Esophagus (tissue), 2 donors: ENCODE measurements at regions not wholly inside any gene's neighbourhood (a gene's known extent, or its start where the extent isn't known, plus 50 kb on each side); places are given as distances from the start of the nearest gene placed in this dataset.

Source experiments
- H3K27ac ChIP-seq, 2 donors: one replicate each; pipeline ENCODE4 v1.5.1; 2013; ENCODE audit warnings: low read depth in 2 of 2, mild to moderate bottlenecking in 2 of 2, inconsistent platforms in 1 of 2, low read length in 1 of 2, moderate library complexity in 1 of 2
- H3K27me3 ChIP-seq, 2 donors: one replicate each; pipeline ENCODE4 v1.6.1; 2013; ENCODE audit warnings: low read length in 2 of 2, control low read depth in 1 of 2, mild to moderate bottlenecking in 1 of 2; ENCODE audit not compliant: insufficient read depth in 2 of 2, control insufficient read depth in 1 of 2
- H3K36me3 ChIP-seq, 2 donors: one replicate each; pipeline ENCODE4 v1.6.1; 2013; ENCODE audit warnings: low read length in 1 of 2; ENCODE audit not compliant: control insufficient read depth in 2 of 2, insufficient read depth in 2 of 2
- H3K4me1 ChIP-seq, 2 donors: one replicate each; pipeline ENCODE4 v1.6.1; 2013; ENCODE audit warnings: low read length in 1 of 2; ENCODE audit not compliant: control insufficient read depth in 2 of 2, insufficient read depth in 2 of 2
- H3K4me3 ChIP-seq, 2 donors: one replicate each; pipeline ENCODE4 v1.5.1; 2013; ENCODE audit warnings: low read length in 2 of 2, mild to moderate bottlenecking in 2 of 2, low read depth in 1 of 2, moderate library complexity in 1 of 2
- H3K9me3 ChIP-seq, 2 donors: one replicate each; pipeline ENCODE4 v1.6.1; 2013; ENCODE audit warnings: mild to moderate bottlenecking in 2 of 2, low read depth in 1 of 2, low read length in 1 of 2, moderate library complexity in 1 of 2; ENCODE audit not compliant: control insufficient read depth in 2 of 2, insufficient read depth in 1 of 2
- WGBS, 2 donors: extraction: QIAGEN DNeasy Blood & Tissue Kit; methylation state at CpG; one replicate each; pipeline ENCODE4 v1.1.7; 2013; 5-methylcytosine and 5-hydroxymethylcytosine counted together
- donor health status: healthy with polysubstance abuse.
- donor health status: Bipolar disorder and iron deficiency.

GRCh38 chr5:175195698-175196656 is 248.0 kb downstream of the DRD1 start:
- Histone ChIP-seq H3K27me3 (no peaks in the 10 kb centered on the region), H3K36me3 (no peaks in the 10 kb centered on the region), H3K27ac (no peak overlapping the region), H3K9me3 (peaks cover 0 to 3% of the 10 kb centered on the region in 2 donors), H3K4me3 (no peak overlapping the region), H3K4me1 (no peaks in the 10 kb centered on the region)
- WGBS, 2 donors = 41 to 55% methylated on average over 11 of the region's 11 CpGs

- H3K4me1 ChIP-seq = no peaks in the 10 kb centered on the region
- H3K36me3 ChIP-seq = no peaks in the 10 kb centered on the region
- no peak overlapping the region for H3K4me3 ChIP-seq
- no peaks in the 10 kb centered on the region for H3K9me3 ChIP-seq
- no peak overlapping the region for H3K27ac ChIP-seq
- H3K27me3 ChIP-seq = no peaks in the 10 kb centered on the region
- 78 to 81% methylated on average over 3 of the region's 3 CpGs for WGBS, 2 donors
Measured at GRCh38 chr5:175181331-175181730, 262.7 kb downstream of the DRD1 start.

- H3K4me1 ChIP-seq = no peaks in the 10 kb centered on the region
Measured at GRCh38 chr5:175170899-175171298, 273.1 kb downstream of the DRD1 start.

DNA sequence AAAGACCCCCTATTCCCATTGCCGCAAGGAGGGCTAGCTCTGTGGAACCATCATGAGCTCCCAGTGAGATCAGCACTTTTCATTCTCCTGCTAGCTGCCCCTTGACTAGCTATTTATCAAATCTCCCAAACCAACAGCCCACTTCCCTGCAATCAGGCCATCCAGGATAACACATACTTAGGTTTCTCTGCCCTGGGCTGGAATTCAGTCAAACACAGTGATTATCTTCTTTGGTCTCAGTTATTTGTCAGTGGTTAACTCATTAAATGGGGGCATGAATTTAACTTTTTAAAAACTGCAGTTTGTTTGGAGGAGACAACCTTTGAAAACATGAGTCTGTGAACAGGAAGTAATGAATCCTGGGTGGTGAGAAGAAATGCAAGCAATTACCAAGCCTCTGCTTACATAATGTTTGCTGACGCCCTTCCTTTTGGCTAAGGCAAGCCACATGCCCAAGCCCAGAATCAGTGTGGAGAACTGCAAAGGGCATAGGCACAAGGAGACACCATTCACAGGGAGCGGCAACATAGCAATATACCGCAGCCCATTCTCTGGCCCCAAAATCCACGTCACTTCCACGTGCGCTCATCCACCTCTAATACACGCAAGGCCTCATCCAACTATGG is 275.0 kb downstream of the DRD1 start:
- Histone ChIP-seq H3K27me3 (no peaks in the 10 kb centered on the region), H3K27ac (no peak overlapping the region), H3K4me1 (no peaks in the 10 kb centered on the region), H3K9me3 (no peaks in the 10 kb centered on the region), H3K36me3 (no peaks in the 10 kb centered on the region), H3K4me3 (no peak overlapping the region)
- 87 to 91% methylated on average over 8 of the region's 8 CpGs for WGBS, 2 donors

More at GRCh38 chr5:175170899-175171298, 273.1 kb downstream of the DRD1 start:
- 80 to 88% methylated on average over 1 of the region's 1 CpG for WGBS, 2 donors
- Histone ChIP-seq H3K9me3 (no peaks in the 10 kb centered on the region), H3K4me3 (no peak overlapping the region), H3K27me3 (no peaks in the 10 kb centered on the region), H3K27ac (no peak overlapping the region), H3K36me3 (no peaks in the 10 kb centered on the region)

DNA sequence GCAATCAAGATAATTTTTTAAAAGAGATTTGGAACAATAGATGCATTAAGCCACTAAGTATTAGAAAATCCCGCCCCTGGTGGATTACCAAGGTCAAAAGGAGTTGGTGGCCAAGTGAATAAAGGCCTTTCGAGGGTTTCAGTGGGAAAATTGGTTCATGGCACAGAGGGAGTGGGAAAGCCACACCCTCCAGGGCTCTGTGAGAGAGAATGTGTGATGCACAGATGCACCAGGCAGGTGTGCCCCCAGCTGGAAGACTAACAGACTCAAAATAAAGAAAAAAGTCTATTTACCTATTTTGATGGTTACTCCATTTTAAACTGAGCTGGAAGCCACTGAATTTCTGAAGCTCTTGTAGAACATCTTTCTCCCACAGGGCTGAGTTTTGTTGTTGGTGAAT is 278.0 kb downstream of the DRD1 start:
- Histone ChIP-seq H3K27ac (no peak overlapping the region), H3K9me3 (no peaks in the 10 kb centered on the region), H3K4me1 (no peaks in the 10 kb centered on the region), H3K27me3 (no peaks in the 10 kb centered on the region), H3K4me3 (no peak overlapping the region), H3K36me3 (no peaks in the 10 kb centered on the region)
- 27 to 46% methylated on average over 2 of the region's 2 CpGs for WGBS, 2 donors

DNA sequence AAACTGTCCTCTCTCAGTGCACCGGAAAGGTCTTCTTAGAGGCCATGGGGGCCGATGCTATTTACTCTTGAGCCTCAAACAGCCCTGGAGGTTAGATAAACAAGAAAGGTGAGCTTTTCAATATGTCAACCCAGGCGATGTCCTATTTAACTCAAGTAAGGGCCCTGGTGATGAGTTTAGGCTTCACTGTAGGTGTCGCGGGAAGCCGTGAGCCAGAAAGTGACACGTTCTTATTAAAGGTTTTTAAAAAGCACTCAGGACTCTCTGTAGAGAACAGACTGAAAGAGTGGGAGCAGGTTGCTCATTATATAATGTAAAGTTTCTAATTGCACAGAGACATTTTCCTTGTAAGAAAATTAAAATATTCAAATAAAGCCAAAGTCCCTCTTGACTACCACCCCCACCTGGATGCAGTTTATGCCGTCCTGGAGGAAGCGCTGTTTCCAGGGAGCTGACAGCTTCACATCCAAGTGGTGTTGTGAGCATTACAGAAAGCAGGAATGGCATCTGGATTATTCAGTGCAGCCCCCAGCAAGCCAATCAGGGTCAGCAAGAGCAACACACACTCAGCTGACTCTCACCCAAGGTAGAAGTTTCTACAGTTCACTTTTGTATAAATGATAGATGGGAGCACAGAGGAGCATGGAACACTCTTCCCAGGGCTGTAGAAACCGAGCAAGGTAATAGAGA is 280.3 kb downstream of the DRD1 start:
- H3K4me1 ChIP-seq = no peaks in the 10 kb centered on the region
- no peak overlapping the region for H3K4me3 ChIP-seq
- H3K9me3 ChIP-seq = no peaks in the 10 kb centered on the region
- 71 to 82% methylated on average over 10 of the region's 10 CpGs for WGBS, 2 donors
- H3K27ac ChIP-seq = no peak overlapping the region
- no peaks in the 10 kb centered on the region for H3K36me3 ChIP-seq
- no peaks in the 10 kb centered on the region for H3K27me3 ChIP-seq

GRCh38 chr5:175162036-175162435 is 281.9 kb downstream of the DRD1 start:
- peaks cover 0 to 2% of the 10 kb centered on the region in 2 donors for H3K4me1 ChIP-seq
- H3K9me3 ChIP-seq = no peaks in the 10 kb centered on the region
- no peaks in the 10 kb centered on the region for H3K27me3 ChIP-seq
- H3K36me3 ChIP-seq = no peaks in the 10 kb centered on the region
- WGBS, 2 donors = 32 to 50% methylated on average over 6 of the region's 6 CpGs
- H3K4me3 ChIP-seq = no peak overlapping the region
- H3K27ac ChIP-seq = no peak overlapping the region

DNA sequence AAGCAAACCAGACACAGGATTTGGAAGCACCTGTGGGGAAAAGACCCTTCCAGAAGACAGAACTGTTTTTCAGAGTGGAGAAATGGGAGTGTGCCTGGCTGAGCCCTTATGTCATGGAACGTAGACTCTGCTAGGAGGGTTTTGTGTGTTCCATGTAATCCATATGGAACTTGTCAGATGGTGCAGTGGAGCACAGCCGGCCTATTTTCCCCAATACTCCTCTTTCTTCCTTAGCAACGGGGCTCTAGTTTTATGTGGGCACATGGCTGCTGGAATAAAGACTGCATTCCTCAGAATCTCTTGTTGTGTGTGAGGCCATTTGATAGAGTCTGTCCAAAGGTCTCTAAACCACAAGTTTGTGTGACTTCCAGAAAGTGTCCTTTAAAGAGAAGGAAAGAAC is 284.0 kb downstream of the DRD1 start:
- H3K9me3 ChIP-seq = peaks cover 0 to 5% of the 10 kb centered on the region in 2 donors
- H3K27me3 ChIP-seq = no peaks in the 10 kb centered on the region
- no peak overlapping the region for H3K27ac ChIP-seq
- no peak overlapping the region for H3K4me3 ChIP-seq
- peaks cover 0 to 2% of the 10 kb centered on the region in 2 donors for H3K4me1 ChIP-seq
- WGBS, 2 donors = 62 to 70% methylated on average over 3 of the region's 3 CpGs
- H3K36me3 ChIP-seq = no peaks in the 10 kb centered on the region

- H3K27me3 ChIP-seq = no peaks in the 10 kb centered on the region
- H3K4me1 ChIP-seq = no peaks in the 10 kb centered on the region
- H3K36me3 ChIP-seq = no peaks in the 10 kb centered on the region
- H3K27ac ChIP-seq = no peak overlapping the region
- H3K4me3 ChIP-seq = no peak overlapping the region
- H3K9me3 ChIP-seq = peaks cover 0 to 2% of the 10 kb centered on the region in 2 donors
- WGBS, 2 donors = 74 to 81% methylated on average over 8 of the region's 8 CpGs
Measured at GRCh38 chr5:175148636-175149172, 295.3 kb downstream of the DRD1 start.
